IMR-90 (cell line): ENCODE measurements at regions not wholly inside any gene's neighbourhood (a gene's known extent, or its start where the extent isn't known, plus 50 kb on each side); places are given as distances from the start of the nearest gene placed in this dataset.

Experiments
- ATAC-seq: fragments of 200-7000 bp; cut with Tn5 transposase; 2 replicates; pipeline ENCODE4 v1.9.1; 2020; ENCODE audit warnings: low read depth, mild to moderate bottlenecking, moderate library complexity
- BruUV-seq: library from RNA; stranded (reverse); fragments of 400-500 nt; replicated peaks from 2 replicates; lab custom pipeline; 2021; lab: Mats Ljungman, UMichigan
- CTCF ChIA-PET: fragments of 300-600 bp; formaldehyde crosslinking; extraction: SDS; loops from one replicate; lab custom pipeline; 2021; ENCODE audit warnings: antibody characterized with exemption; lab: Yijun Ruan, JAX
- POLR2A ChIA-PET: fragments of 300-600 bp; sonication (Branson Sonifier 250); formaldehyde crosslinking; loops from one replicate; lab custom pipeline; 2022; ENCODE audit warnings: antibody characterized with exemption; ENCODE audit not compliant: unreplicated experiment; lab: Charles Lee
- DNase-seq: peaks from one replicate; pipeline ENCODE4 v3.0.0; 2013
- H2AFZ ChIP-seq: replicated peaks from 2 replicates; pipeline ENCODE3; 2013; ENCODE audit warnings: low read length, mild to moderate bottlenecking; ENCODE audit not compliant: poor library complexity
- H2AK5ac ChIP-seq: 2 replicates; pipeline ENCODE4 v1.6.1; 2013; ENCODE audit warnings: low read depth, low read length, inconsistent platforms
- H2AK9ac ChIP-seq: replicated peaks from 2 replicates; pipeline ENCODE3; 2013; ENCODE audit warnings: mild to moderate bottlenecking, low read depth, low read length, moderate library complexity; ENCODE audit not compliant: poor library complexity
- H2BK120ac ChIP-seq: 2 replicates; pipeline ENCODE4 v1.6.1; 2013; ENCODE audit warnings: low read depth, low read length, inconsistent platforms
- H2BK15ac ChIP-seq: 3 replicates; pipeline ENCODE4 v1.6.1; 2013; ENCODE audit warnings: low read depth, low read length, inconsistent platforms
- H2BK20ac ChIP-seq: 2 replicates; pipeline ENCODE4 v1.6.1; 2013; ENCODE audit warnings: low read depth, mild to moderate bottlenecking, inconsistent platforms, low read length, moderate library complexity
- H2BK5ac ChIP-seq: 2 replicates; pipeline ENCODE4 v1.6.1; 2013; ENCODE audit warnings: mild to moderate bottlenecking, low read depth, low read length, inconsistent platforms; ENCODE audit not compliant: poor library complexity, severe bottlenecking
- H3K14ac ChIP-seq: replicated peaks from 2 replicates; pipeline ENCODE4 v1.6.1; 2013; ENCODE audit warnings: low read depth, low read length, inconsistent platforms
- H3K18ac ChIP-seq: 2 replicates; pipeline ENCODE4 v1.6.1; 2013; ENCODE audit warnings: low read depth, low read length, control low read depth
- H3K23ac ChIP-seq: 2 replicates; pipeline ENCODE4 v1.6.1; 2013; ENCODE audit warnings: low read depth, low read length, inconsistent platforms
- H3K27ac ChIP-seq: 2 replicates; pipeline ENCODE4 v1.5.1; 2013; ENCODE audit warnings: mild to moderate bottlenecking, control low read depth, low read length; ENCODE audit not compliant: insufficient read depth
- H3K27me3 ChIP-seq: 2 replicates; pipeline ENCODE4 v1.6.1; 2013; ENCODE audit warnings: low read length; ENCODE audit not compliant: control insufficient read depth, insufficient read depth
- H3K36me3 ChIP-seq: 2 replicates; pipeline ENCODE4 v1.6.1; 2013; ENCODE audit warnings: low read length, mixed read lengths; ENCODE audit not compliant: control insufficient read depth, insufficient read depth
- H3K4ac ChIP-seq: 2 replicates; pipeline ENCODE4 v1.6.1; 2013; ENCODE audit warnings: low read depth, low read length, inconsistent platforms
- H3K4me1 ChIP-seq: 2 replicates; pipeline ENCODE4 v1.6.1; 2013; ENCODE audit warnings: low read length, mixed read lengths; ENCODE audit not compliant: control insufficient read depth, insufficient read depth
- H3K4me2 ChIP-seq: 2 replicates; pipeline ENCODE4 v1.6.1; 2013; ENCODE audit warnings: low read depth, mild to moderate bottlenecking, control low read depth, low read length, moderate library complexity
- H3K4me3 ChIP-seq: 2 replicates; pipeline ENCODE4 v1.5.1; 2013; ENCODE audit warnings: low read depth, mild to moderate bottlenecking, control low read depth, low read length, moderate library complexity; ENCODE audit not compliant: insufficient read depth
- H3K56ac ChIP-seq: 2 replicates; pipeline ENCODE4 v1.6.1; 2013; ENCODE audit warnings: low read length, inconsistent platforms; ENCODE audit not compliant: insufficient read depth; ENCODE audit errors: extremely low read depth
- H3K79me1 ChIP-seq, 2 experiments: 2 replicates each; pipeline ENCODE4 v1.6.1; 2013; ENCODE audit warnings: low read length in 2 of 2, inconsistent platforms in 1 of 2, low read depth in 1 of 2
- H3K9ac ChIP-seq: 2 replicates; pipeline ENCODE4 v1.6.1; 2013; ENCODE audit warnings: low read depth, low read length, control low read depth
- H3K9me1 ChIP-seq: 2 replicates; pipeline ENCODE4 v1.6.1; 2013; ENCODE audit warnings: low read length, inconsistent platforms; ENCODE audit not compliant: insufficient read depth
- H3K9me3 ChIP-seq: 2 replicates; pipeline ENCODE4 v1.6.1; 2013; ENCODE audit warnings: low read length; ENCODE audit not compliant: control insufficient read depth, insufficient read depth
- H4K20me1 ChIP-seq: 2 replicates; pipeline ENCODE4 v1.6.1; 2013; ENCODE audit warnings: low read length, inconsistent platforms; ENCODE audit not compliant: insufficient read depth
- H4K5ac ChIP-seq: 2 replicates; pipeline ENCODE4 v1.6.1; 2013; ENCODE audit warnings: mild to moderate bottlenecking, low read depth, low read length, control low read depth
- H4K8ac ChIP-seq, 2 experiments: 2 replicates each; pipeline ENCODE4 v1.6.1; 2013; ENCODE audit warnings: low read depth in 2 of 2, low read length in 2 of 2, control low read depth in 1 of 2, inconsistent platforms in 1 of 2
- H4K91ac ChIP-seq: 2 replicates; pipeline ENCODE4 v1.6.1; 2013; ENCODE audit warnings: low read depth, low read length, inconsistent platforms; ENCODE audit not compliant: insufficient read depth
- BHLHE40 ChIP-seq: fragments of 150-350 bp; IDR thresholded peaks from 2 replicates; pipeline ENCODE4 v1.6.1; 2016; ENCODE audit warnings: mild to moderate bottlenecking, low read depth, low read length
- MAZ ChIP-seq: IDR thresholded peaks from 2 replicates; pipeline ENCODE4 v1.6.1; 2012; ENCODE audit warnings: low read depth, mild to moderate bottlenecking, low read length, improper control_type of control experiment, moderate library complexity, borderline replicate concordance
- MXI1 ChIP-seq: IDR thresholded peaks from 2 replicates; pipeline ENCODE4 v1.6.1; 2012; ENCODE audit warnings: low read depth, mild to moderate bottlenecking, low read length, moderate library complexity, borderline replicate concordance
- POLR2A ChIP-seq: IDR thresholded peaks from 2 replicates; pipeline ENCODE4 v1.6.1; 2012; ENCODE audit warnings: mild to moderate bottlenecking, low read depth, low read length
- WGBS, 2 experiments: methylation state at CpG; one replicate each; pipeline versions ENCODE4 v1.1.5 to v1.1.7; 2013; ENCODE audit warnings: missing lambda C conversion rate in 2 of 2; ENCODE audit not compliant: insufficient read length in 1 of 2; ENCODE audit errors: extremely low coverage in 2 of 2; 5-methylcytosine and 5-hydroxymethylcytosine counted together
- dilution Hi-C: fragments of 300-500 bp; cut with HindIII; formaldehyde crosslinking; loops from one replicate; pipeline ENCODE4 v1.14.3; 2018; ENCODE audit warnings: low sequenced_read_pairs; ENCODE audit not compliant: unreplicated experiment
- in situ Hi-C: fragments of 300-500 bp; cut with MboI; formaldehyde crosslinking; loops from 3 replicates; pipeline ENCODE4 v1.14.3; 2019; ENCODE audit warnings: low sequenced_read_pairs, inconsistent platforms, mixed read lengths
- intact Hi-C: fragments of 100-400 bp; cut with micrococcal nuclease; formaldehyde crosslinking; loops from 2 replicates; pipeline ENCODE4 v1.10.0; 2022

DNA sequence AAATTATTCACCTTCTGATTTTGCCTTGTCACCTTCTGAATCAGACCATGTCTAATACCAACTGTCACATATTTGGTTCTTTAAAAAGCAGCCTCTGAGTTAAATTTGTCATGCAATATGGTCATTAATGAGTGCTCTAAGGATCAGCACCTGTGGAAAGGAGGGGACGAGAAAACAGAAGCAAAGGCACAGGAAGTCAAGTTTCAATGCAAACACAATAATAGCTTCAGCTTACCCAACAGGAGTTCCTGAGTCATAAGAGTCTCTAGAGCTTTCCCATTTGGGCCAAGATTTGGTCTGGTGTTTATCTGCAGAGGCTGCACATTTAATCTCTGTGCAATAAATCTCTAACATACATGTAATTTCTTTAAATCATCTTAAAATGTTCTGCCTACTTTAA is 889.8 kb downstream of the CDH8 start:
- H3K9ac ChIP-seq, result no peak overlapping the region
- ATAC-seq (no peak), DNase-seq (no peak)
- no peak overlapping the region for H4K5ac ChIP-seq
- H2BK120ac ChIP-seq, result no peak overlapping the region
- BruUV-seq, result no TSS peak
- no peaks in the 10 kb centered on the region for H3K27me3 ChIP-seq
- H3K9me1 ChIP-seq, result no peaks in the 10 kb centered on the region
- H2BK15ac ChIP-seq, result no peak overlapping the region
- dilution Hi-C loops, result no loop called here
- H3K18ac ChIP-seq, result no peak overlapping the region
- POLR2A ChIA-PET, result no interaction called here
- H3K27ac ChIP-seq, result no peak overlapping the region
- H3K14ac ChIP-seq, result no peak overlapping the region
- no peak overlapping the region for H3K56ac ChIP-seq
- no peak overlapping the region for H3K4ac ChIP-seq
- H3K79me1 ChIP-seq, result no peaks in the 10 kb centered on the region
- no peak overlapping the region for H4K91ac ChIP-seq
- no peak overlapping the region for H3K23ac ChIP-seq
- H4K20me1 ChIP-seq, result no peaks in the 10 kb centered on the region
- no peak overlapping the region for H2AFZ ChIP-seq
- H2AK9ac ChIP-seq, result no peak overlapping the region
- H3K9me3 ChIP-seq, result peaks cover 22% of the 10 kb centered on the region
- H2AK5ac ChIP-seq, result no peak overlapping the region
- intact Hi-C loops, result no loop called here
- H2BK5ac ChIP-seq, result no peak overlapping the region
- in situ Hi-C loops, result no loop called here
- H3K4me3 ChIP-seq, result no peak overlapping the region
- no peak for TF ChIP-seq POLR2A
- no peak for TF ChIP-seq MXI1
- no peak for TF ChIP-seq MAZ
- TF ChIP-seq BHLHE40, result no peak
- H3K36me3 ChIP-seq, result no peaks in the 10 kb centered on the region
- no peak overlapping the region for H3K4me2 ChIP-seq
- H2BK20ac ChIP-seq, result no peak overlapping the region
- H3K4me1 ChIP-seq, result no peaks in the 10 kb centered on the region
- WGBS, 2 experiments, result no CpG with 5 or more reads among the region's 1 CpG
- CTCF ChIA-PET, result no interaction called here
- H4K8ac ChIP-seq, result no peak overlapping the region
